ENCODE measurements at regions not wholly inside any gene's neighbourhood (a gene's known extent, or its start where the extent isn't known, plus 50 kb on each side); places are given as distances from the start of the nearest gene placed in this dataset.
A peak's percentile ranks its signal among the peaks of the same experiment; 100 is the strongest.
"Not testable (repeated sequence)": the region's sequence is repeated elsewhere in the genome, so short reads cannot be mapped to it uniquely, and the experiment has no call there.

DNA sequence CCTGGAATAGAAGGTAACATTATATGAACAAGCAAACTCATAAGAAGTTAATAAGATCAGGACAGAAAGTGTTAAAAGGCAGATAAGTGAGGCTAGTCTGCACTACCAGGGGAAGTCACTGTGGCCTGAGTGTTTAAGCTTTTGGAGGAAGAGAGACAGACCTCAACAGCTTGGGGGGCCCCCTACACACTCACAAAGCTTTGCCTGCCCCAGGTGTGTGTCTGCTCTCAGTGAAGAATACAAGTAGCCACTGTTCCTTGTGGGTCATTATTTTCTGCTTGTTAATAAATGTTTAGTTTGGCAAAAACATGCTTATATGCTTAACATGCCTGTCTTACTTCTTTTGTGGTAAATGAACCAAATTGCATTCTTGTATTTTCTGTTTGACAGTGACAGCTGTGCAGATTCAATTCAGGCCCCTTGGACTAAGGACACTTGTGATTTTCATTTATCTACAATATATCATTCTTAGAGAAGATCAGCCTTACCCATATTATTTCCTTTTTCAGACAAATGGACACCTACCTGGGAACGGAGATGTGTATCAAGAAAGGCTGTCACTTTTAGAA is 50.7 kb upstream of the C12orf71 start:
- intact Hi-C loops (cut with DNase I, micrococcal nuclease): no loop called here
- DNase-seq (no peak), ATAC-seq (no peak)

DNA sequence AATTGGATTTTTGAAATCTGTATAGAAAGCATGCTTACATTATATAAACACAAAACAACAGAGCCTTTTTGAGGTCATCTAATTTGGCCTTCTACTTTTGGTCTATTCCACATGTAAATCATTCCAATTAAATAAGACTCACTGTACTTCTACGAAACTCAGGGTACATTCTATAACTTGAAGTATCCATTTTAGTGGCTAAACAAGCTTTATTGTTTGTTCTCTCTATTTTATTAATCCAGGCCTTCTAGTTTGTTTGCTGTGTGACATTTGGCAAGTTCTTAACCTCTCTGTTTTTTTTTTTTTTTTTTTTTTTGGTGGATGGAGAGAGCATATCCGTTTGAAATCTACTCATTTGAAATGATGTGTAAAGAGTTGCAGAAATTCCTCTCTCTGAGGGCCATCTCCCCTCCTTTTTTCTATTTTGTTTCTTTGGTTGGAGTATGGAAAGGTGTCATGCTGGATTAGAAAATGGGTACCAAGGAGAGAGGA is 58.1 kb upstream of the C12orf71 start:
- no peak for DNase-seq
- ATAC-seq: no peak
- intact Hi-C loops (cut with DNase I, micrococcal nuclease): loop anchor here in 1 of 2 donors (10.0 kb wide), 1 partner anchor 164 kb away; no protein-coding TSS in a partner anchor

DNA sequence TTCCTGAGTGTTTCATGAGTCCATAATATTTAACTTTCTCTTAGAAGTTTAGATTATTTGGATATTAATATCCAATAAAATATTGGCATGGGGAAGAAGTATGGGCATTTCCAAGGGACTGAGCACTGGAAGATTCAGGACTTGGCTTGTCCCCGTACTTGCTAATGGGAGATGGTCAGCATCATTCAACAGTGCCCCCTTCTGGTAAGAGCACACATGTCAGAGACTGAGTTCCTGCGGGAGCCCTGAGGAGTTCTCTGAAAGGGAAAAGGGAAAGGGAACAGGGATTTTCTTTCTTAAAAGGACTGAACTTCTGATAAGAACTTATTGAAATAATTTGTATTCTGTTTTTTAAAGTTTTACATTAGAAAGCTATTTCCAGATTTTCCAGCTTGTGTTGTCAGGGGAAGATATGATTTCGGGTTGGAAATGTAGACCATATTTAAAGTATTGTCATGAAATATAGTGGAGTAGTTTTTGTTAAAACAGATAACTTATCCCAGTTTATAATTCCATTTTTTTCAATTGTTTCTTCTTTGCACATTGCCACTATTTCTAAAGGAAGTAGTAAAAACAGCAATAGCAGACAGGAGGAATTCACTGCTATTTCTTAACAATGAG is 59.8 kb upstream of the C12orf71 start:
- DNase-seq (peak; percentile 47 to 63), ATAC-seq (peak; percentile 87)
- intact Hi-C loops (cut with DNase I, micrococcal nuclease): loop anchor here in 1 of 2 donors (10.0 kb wide), 1 partner anchor 163 kb away; no protein-coding TSS in a partner anchor

DNA sequence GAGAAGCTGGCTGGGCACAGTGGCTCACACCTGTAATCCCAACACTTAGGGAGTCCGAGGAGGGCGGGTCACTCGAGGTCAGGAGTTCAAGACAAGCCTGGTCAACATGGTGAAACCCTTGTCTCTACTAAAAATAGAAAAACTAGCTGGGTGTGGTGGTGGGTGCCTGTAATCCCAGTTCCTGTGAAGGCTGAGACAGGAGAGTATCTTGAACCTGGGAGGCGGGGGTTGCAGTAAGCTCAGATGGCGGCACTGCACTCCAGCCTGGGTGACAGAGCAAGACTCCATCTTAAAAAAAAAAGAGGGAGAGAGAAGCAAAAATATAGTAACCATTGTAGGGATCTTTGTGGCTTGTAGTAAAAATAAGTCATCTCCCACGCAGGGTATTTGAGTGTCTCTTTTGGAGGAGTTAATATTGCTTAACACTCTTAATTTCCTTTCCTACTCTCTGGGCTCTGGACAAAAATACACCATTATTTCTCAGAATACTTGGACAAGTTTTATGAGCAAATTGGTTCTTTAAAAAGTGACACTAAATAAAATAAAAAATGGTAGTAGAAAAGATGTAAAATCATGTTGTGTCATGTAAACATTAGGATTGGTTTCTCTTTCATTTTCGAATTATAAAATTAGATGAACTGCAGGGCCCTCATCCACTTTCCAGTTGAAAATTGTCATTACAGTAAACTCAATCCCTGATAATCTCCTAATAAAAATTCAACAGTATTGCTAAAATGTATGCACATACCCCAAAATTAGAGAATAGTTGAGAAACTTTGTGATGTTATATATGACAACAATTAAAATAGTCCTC is 61.1 kb upstream of the C12orf71 start:
- intact Hi-C loops (cut with DNase I, micrococcal nuclease): loop anchor here in 1 of 2 donors (10.0 kb wide), 1 partner anchor 161 kb away; no protein-coding TSS in a partner anchor
- no peak for ATAC-seq
- DNase-seq: no peak

DNA sequence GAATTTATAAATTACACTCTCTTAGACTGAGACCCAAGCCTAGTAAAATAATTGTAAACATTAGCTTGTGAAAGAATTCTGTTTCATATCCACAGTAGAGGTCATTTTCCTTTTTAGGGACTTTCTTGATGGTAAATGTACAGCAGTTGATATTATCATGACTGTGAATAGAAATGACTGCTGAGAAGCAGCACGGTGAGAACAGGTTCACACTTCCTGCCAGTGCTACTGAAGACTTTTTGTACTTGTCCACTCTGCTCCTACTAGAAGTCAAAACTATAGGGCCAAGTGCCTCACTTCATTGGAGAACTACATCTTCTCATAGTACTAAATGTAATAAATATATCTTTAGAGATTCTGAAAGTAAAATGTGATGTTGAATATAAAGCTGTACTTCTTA is 63.3 kb upstream of the C12orf71 start:
- not testable (repeated sequence) for ATAC-seq, DNase-seq
- intact Hi-C loops (cut with DNase I, micrococcal nuclease): loop anchor here in 1 of 2 donors (10.0 kb wide), 1 partner anchor 159 kb away; no protein-coding TSS in a partner anchor

DNA sequence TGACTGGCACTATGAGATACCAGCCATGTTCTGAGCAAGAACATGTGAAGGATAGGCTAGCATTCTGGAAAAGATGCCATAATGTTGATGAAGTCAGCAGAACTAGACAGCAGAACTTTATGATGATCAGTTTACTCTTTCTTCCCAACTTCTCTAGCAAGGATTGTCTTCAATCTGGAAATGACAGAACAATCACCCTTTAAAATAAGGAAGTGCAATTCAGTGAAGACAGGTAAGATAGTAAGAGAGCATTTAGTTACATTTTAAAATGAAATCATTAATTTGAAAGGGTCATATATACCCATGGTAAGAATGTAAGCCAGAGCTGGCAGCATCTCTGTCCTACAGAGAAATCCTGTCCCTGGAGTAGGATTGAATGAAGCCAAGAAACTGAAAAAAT is 66.0 kb upstream of the C12orf71 start:
- DNase-seq (no peak), ATAC-seq (no peak)
- intact Hi-C loops (cut with DNase I, micrococcal nuclease): loop anchor here in 1 of 2 donors (10.0 kb wide), 1 partner anchor 156 kb away; no protein-coding TSS in a partner anchor

DNA sequence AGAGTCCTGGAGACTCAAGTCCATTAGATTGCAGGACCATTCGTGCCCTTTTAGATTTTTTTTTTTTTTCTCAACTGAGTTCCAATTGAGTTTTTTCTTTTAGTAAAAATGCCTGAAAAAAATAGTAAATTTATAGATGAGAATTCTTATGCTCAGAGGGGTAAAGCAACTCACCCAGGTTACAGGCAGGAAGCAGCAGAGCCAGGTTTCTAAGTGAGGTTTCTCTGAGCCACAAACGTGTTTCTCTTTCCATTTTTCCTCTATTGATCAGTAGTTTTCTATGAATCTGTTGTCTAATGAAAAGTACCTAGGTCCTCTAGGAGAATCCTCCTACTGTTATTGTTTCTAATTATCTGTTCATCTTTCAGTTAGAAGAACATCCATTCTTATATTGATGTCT is 66.4 kb upstream of the C12orf71 start:
- DNase-seq (no peak), ATAC-seq (no peak)
- intact Hi-C loops (cut with DNase I, micrococcal nuclease): loop anchor here in 1 of 2 donors (10.0 kb wide), 1 partner anchor 156 kb away; no protein-coding TSS in a partner anchor

DNA sequence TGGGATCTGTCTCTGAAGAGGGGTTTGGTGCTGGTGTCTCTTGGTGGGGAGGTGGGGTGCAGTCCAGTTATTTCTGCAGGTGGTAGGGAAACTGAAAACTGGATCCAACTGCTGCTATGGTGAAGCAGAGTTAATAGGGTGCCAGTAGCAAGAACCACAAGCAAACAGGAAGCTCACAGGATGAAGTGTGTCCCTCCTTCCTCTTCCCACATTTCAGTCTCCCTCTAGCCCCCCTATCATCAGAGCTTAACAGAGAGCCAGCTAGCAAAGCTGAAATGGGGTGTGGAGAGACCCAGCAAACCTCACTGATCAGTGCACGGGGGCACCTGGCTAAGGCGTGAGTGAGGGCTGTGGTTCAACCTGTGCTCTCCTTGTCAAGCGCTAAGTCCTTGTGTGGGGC is 69.1 kb upstream of the C12orf71 start:
- DNase-seq: no peak
- ATAC-seq: no peak
- intact Hi-C loops (cut with DNase I, micrococcal nuclease): no loop called here

DNA sequence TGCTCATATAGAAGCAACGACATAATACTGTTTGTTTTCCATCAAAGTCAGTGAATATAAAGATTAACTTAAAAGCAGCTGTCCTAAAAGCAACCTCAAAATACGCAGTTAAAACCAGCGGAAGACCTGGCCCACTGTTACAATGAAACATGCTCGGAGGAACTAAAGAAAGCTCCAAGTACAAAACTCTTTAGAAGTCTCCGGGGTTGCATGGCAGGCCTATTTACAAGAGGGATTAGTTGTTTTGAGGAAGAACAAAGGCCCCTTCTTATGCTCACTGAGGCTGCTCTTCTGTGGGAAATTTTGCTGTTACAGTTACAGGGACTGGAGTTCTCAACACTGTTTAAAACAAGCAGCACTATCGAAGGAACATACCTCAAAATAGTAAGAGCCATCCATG is 75.9 kb upstream of the C12orf71 start:
- no peak for DNase-seq
- intact Hi-C loops (cut with DNase I, micrococcal nuclease): no loop called here
- ATAC-seq: no peak

DNA sequence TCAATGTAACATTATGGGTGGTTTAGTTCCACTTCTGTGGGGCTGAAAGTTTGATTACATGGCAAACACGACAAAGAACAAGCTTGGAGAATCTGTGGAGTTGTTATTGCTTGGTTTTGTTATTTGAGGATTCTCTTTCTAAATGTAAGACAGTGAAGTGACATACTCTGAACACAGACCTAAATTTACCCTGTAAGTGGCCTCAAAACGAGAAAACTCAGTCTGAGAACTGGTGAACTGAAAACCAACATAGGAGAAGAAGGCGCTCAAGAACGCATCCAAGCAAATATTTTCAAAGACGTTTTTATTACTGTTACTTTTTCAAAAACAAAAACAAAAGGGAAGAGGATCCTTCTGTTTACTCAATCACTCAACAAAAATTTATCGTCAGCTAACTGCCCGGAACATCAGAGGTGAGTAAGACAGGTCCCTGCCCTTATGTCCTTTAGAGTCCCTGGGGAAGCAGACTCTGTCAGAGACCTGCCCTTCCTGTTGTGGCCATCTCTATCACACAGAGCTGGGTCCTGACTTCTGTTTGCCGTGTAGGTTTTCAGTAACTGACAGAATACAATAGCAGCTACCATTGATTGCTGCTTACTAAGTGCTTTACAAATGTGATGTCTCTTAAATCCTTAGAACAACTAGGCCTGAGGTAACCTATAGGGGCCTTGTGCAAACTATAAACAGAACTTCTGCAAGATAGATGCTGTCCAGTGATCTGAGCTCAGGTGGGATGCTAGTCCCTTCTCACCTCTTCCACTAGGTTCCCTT is 79.3 kb upstream of the C12orf71 start:
- ATAC-seq: peak; percentile 28
- intact Hi-C loops (cut with DNase I, micrococcal nuclease): no loop called here
- no peak for DNase-seq

DNA sequence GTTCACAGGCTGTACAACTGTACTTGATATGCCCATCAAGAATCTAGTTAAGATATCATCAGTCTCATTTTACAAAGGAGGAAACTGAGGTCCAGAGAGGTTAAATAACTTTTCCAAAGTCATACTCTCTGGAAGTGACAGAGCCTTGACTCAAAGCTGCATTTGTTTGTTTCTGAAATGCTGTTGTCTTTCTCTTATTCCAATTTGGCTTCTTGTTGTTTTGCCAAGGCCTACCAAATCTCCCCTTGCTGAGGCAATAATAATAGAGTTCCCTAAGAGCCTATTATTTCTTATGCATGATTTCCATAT is 79.8 kb upstream of the C12orf71 start:
- intact Hi-C loops (cut with DNase I, micrococcal nuclease): no loop called here
- no peak for ATAC-seq
- DNase-seq: no peak

DNA sequence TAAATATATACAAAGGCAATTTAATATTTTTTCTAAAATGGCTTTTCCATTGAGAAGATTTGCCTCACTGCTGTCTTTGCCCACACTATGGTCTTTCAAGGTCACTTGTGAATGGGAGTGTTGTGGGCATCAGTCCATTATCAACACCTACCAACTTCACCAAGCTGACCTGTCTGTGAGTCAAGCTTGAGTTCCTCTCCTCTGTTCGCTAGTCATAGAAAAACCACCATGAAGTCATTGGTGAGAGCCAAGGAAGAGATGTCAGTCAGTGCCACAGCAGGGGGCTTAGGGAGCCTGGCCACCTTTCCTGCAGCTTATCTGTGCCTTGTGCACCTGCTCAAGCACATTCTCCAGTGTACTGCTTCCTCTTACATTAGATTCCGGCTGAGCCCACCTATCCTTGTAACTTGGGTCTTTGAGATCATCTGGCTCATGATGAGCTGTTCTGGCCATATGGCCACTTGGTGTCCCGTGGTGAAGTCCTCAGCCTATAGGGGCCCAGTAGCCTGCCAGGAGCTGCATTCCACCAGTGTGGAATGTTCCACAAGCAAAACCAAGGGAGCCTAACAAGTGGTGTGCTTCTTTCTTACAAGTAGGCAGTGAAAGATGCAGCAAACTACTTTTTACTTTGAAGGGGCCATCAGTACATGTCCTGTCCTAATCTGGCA is 80.8 kb upstream of the C12orf71 start:
- intact Hi-C loops (cut with DNase I, micrococcal nuclease): no loop called here
- peak; percentile 8 for ATAC-seq
- DNase-seq: no peak

DNA sequence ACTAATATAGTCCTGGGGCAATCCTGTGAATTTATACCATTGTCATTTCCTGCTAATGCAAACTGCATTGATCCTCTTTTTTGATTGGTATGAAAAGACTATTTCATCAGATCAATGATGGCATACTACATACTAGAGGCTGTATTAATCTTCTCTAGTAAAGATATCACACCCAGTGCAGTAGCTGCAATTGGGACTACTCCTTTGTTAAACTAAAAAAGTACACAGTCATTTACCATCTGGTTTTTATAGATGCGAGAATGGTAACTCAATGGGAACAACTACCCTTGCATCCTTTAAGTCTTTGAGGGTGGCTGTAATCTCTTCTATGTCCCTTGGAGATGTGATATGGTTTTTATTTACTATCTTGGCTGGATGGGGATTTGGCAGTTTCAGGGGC is 80.2 kb upstream of the STK38L start:
- intact Hi-C loops (cut with DNase I, micrococcal nuclease): no loop called here
- ATAC-seq (peak; percentile 88), DNase-seq (no peak)

DNA sequence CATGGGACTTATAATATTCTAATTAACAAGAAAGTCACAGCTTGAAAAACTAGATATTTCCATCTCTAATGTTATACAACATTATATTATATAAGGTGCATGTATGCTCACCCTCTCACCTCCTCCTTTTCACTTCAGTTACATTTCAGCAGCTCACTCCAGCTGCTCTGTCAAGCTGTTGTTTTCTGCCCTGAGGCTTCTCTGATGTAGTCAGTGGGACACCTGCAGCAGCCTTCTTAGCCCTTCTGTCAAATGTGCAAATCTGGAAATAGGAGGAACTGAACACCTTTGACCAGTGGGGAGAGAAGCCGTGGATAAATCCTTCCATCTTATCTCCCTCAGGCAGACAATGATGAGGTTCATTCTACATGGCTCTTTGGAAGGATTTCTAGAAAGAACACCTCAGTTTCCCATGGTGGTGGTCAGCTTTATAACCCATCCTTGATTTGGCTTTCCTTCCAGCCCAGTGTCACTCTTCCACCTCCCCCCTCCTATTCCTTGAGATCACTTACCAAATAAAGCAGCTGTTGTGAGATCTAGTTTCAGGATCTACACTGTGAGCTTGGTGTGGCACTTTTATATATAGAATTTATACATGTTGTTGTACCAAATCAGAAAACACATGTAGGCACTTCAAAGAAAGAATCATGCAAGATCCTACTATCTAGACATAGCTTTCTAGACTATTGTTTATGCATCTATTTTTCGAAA is 79.6 kb upstream of the STK38L start:
- intact Hi-C loops (cut with DNase I, micrococcal nuclease): no loop called here

DNA sequence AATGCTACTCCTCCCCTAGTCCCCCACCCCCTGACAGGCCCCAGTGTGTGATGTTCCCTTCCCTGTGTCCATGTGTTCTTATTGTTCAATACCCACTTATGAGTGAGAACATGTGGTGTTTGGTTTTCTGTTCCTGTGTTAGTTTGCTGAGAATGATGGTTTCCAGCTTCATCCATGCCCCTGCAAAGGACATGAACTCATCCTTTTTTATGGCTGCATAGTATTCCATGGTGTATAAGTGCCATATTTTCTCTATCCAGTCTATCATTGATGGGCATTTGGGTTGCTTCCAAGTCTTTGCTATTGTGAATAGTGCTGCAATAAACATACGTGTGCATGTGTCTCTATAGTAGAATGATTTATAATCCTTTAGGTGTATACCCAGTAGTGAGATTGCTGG is 78.1 kb upstream of the STK38L start:
- intact Hi-C loops (cut with DNase I, micrococcal nuclease); DNase-seq; ATAC-seq: not testable (repeated sequence)

More for the DNA sequence above, 79.6 kb upstream of the STK38L start:
- DNase-seq (no peak), ATAC-seq (peak; percentile 47)

DNA sequence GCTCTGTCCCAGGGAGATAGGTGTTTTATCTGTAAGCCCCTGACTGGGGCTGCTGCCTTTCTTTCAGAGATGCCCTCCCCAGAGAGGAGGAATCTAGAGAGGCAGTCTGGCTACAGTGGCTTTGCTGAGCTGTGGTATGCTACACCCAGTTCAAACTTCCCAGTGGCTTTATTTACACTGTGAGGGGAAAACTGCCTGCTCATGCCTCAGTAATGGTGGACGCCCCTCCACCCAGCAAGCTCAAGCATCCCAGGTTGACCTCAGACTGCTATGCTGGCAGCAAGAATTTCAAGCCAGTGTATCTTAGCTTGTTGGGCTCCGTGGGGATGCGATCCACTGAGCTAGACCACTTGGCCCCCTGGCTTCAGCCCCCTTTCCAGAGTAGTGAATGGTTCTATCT is 72.6 kb upstream of the STK38L start:
- DNase-seq; intact Hi-C loops (cut with DNase I, micrococcal nuclease); ATAC-seq: not testable (repeated sequence)

DNA sequence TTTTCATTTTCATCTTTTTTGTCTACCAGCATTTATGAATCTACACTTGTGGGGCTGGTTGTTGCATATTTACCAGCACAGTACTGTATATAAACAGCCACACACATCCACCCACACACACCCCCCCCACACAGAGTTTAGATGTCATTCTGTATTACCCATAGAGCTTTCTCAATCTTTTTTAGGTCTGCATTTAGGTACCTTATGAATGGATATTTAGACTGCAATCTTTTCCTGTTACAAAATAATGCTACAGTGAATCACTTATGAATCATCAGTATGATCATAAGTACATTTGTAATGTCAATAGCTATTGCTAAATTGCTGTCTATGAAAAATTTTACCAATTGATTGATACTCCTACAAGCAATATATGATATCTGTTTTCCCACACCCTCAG is 67.3 kb upstream of the STK38L start:
- intact Hi-C loops (cut with DNase I, micrococcal nuclease): no loop called here
- ATAC-seq: peak; percentile 16

DNA sequence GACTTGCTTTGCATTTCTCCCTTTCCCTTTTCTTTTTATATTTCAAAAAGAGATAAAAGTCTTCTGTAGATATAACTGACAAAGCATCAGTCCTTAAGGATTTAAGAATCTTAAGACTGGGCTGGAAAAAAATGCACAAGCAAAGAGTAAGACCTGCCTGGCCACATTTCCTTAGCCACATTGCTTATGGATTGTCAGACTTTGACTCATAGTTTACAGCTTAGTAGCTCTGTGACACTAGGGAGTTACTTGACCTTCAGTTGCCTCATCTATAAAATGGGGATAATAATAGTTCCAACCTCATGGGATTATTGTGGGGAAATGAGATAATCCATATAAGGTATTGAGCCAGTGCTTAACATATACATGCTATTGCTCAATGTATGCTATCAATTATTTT is 66.4 kb upstream of the STK38L start:
- ATAC-seq (peak; percentile 80), DNase-seq (no peak)
- intact Hi-C loops (cut with DNase I, micrococcal nuclease): no loop called here

More for the DNA sequence above, 67.3 kb upstream of the STK38L start:
- no peak for DNase-seq
